ENCODE measurements at regions not wholly inside any gene's neighbourhood (a gene's known extent, or its start where the extent isn't known, plus 50 kb on each side); places are given as distances from the start of the nearest gene placed in this dataset.

DNA sequence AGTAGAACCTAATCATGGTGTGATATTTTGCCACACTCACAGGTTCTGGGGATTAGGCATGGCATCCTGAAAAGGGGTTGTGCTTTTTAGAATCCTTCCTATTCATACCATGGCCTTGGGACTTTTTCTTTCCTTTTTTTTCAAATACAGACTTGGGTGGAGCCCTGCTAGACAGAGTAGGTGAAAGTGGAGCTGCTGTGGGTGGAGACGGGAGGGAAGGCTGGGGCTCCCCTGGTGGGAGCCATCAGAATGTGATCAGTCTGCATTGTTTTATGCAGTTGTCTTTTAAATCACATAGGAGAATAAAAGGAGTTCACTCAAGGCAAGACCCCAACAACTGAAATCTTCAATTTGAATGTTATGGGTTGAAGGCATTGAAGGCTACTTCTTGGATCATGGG lies 130.2 kb downstream of the VAPA start:
- intact Hi-C loops (cut with micrococcal nuclease; ENCODE audit: unreplicated experiment) (no loop called here), in situ Hi-C loops (cut with HindIII; ENCODE audit: low pct_unique_long_range_greater_than_20kb, low sequenced_read_pairs) (no loop called here)
- TF ChIP-seq POLR2AphosphoS5 (IDR thresholded peaks at IDR 0.05; ENCODE audit: low read depth, low read length): no peak
- TF ChIP-seq, protein P1, sequence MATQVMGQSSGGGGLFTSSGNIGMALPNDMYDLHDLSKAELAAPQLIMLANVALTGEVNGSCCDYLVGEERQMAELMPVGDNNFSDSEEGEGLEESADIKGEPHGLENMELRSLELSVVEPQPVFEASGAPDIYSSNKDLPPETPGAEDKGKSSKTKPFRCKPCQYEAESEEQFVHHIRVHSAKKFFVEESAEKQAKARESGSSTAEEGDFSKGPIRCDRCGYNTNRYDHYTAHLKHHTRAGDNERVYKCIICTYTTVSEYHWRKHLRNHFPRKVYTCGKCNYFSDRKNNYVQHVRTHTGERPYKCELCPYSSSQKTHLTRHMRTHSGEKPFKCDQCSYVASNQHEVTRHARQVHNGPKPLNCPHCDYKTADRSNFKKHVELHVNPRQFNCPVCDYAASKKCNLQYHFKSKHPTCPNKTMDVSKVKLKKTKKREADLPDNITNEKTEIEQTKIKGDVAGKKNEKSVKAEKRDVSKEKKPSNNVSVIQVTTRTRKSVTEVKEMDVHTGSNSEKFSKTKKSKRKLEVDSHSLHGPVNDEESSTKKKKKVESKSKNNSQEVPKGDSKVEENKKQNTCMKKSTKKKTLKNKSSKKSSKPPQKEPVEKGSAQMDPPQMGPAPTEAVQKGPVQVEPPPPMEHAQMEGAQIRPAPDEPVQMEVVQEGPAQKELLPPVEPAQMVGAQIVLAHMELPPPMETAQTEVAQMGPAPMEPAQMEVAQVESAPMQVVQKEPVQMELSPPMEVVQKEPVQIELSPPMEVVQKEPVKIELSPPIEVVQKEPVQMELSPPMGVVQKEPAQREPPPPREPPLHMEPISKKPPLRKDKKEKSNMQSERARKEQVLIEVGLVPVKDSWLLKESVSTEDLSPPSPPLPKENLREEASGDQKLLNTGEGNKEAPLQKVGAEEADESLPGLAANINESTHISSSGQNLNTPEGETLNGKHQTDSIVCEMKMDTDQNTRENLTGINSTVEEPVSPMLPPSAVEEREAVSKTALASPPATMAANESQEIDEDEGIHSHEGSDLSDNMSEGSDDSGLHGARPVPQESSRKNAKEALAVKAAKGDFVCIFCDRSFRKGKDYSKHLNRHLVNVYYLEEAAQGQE (IDR thresholded peaks at IDR 0.05; ENCODE audit: insufficient read depth in 1 of 2, low read depth in 2 of 2, low read length in 1 of 2): no peak
- no peak for TF ChIP-seq SIN3A (IDR thresholded peaks at IDR 0.05; ENCODE audit: borderline replicate concordance, insufficient read depth, low read depth, low read length)
- TF ChIP-seq, protein P2, sequence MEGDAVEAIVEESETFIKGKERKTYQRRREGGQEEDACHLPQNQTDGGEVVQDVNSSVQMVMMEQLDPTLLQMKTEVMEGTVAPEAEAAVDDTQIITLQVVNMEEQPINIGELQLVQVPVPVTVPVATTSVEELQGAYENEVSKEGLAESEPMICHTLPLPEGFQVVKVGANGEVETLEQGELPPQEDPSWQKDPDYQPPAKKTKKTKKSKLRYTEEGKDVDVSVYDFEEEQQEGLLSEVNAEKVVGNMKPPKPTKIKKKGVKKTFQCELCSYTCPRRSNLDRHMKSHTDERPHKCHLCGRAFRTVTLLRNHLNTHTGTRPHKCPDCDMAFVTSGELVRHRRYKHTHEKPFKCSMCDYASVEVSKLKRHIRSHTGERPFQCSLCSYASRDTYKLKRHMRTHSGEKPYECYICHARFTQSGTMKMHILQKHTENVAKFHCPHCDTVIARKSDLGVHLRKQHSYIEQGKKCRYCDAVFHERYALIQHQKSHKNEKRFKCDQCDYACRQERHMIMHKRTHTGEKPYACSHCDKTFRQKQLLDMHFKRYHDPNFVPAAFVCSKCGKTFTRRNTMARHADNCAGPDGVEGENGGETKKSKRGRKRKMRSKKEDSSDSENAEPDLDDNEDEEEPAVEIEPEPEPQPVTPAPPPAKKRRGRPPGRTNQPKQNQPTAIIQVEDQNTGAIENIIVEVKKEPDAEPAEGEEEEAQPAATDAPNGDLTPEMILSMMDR (IDR thresholded peaks at IDR 0.05): no peak
- TF ChIP-seq TCF7L2 (IDR thresholded peaks at IDR 0.05; ENCODE audit: low read depth, low read length): no peak
- Histone ChIP-seq H3K27me3 (ENCODE audit: control insufficient read depth, insufficient read depth, low read length) (0 out of 2 replicates have a peak, but pooled peaks cover 3% of the 10 kb centered on the region), H3K9me3 (ENCODE audit: control insufficient read depth, insufficient read depth, low read depth, low read length) (no peaks in the 10 kb centered on the region), H3K4me1 (ENCODE audit: control insufficient read depth, insufficient read depth, low read length) (no peaks in the 10 kb centered on the region), H3K27ac (ENCODE audit: low read length) (no peak overlapping the region), H3K36me3 (ENCODE audit: control insufficient read depth, insufficient read depth, low read length) (no peaks in the 10 kb centered on the region), H3K4me3 (ENCODE audit: low read depth in 2 of 2, low read length in 2 of 2) (no peak overlapping the region)
- ChIA-PET CTCF (no interaction called here), POLR2A (interaction anchor here (0.7 kb wide), 1 partner anchor 46 kb away, joined by 7 read pairs; no protein-coding TSS in a partner anchor)
- no TSS peak for BruUV-seq (replicated peaks)
- DNase-seq (ENCODE audit: low read depth, low spot score): no peak
- ATAC-seq: no peak

DNA sequence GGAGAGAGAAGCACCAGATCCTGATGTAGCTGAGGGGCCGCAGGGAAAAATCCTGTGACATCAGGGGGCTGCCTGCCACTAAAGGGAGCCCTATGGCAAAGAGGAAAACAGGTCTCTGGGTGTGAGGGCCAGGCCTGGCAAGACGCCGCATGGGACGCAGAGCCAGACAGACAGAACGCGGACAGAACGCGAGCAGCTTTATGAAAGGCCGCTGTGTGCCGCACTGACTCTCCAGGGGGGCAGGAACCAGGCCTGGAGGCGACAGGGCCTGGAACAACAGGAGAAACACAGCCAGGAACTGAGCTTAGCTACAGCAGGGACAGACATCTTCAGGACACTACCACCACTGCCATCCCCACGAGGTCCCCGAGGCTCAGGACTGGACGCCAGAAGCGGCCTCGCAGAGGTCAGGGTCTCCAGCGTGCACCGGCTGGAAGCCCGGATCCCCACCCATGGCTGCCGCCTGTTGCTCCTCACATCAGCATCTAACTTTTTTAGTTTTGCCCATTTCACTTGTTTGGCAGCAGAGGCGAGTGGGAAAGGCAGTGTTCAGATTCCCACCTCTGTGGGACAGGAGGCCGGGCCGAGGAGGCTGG lies 131.6 kb downstream of the VAPA start:
- no TSS peak for BruUV-seq (replicated peaks)
- in situ Hi-C loops (cut with HindIII; ENCODE audit: low pct_unique_long_range_greater_than_20kb, low sequenced_read_pairs) (no loop called here), intact Hi-C loops (cut with micrococcal nuclease; ENCODE audit: unreplicated experiment) (no loop called here)
- TF ChIP-seq, protein P2 (IDR thresholded peaks at IDR 0.05): no peak
- TF ChIP-seq, protein P1 (IDR thresholded peaks at IDR 0.05; ENCODE audit: insufficient read depth in 1 of 2, low read depth in 2 of 2, low read length in 1 of 2): no peak
- TF ChIP-seq TCF7L2 (IDR thresholded peaks at IDR 0.05; ENCODE audit: low read depth, low read length) (no peak), SIN3A (IDR thresholded peaks at IDR 0.05; ENCODE audit: borderline replicate concordance, insufficient read depth, low read depth, low read length) (no peak), POLR2AphosphoS5 (IDR thresholded peaks at IDR 0.05; ENCODE audit: low read depth, low read length) (no peak)
- no peak for DNase-seq (ENCODE audit: low read depth, low spot score)
- no peaks in the 10 kb centered on the region for H3K4me1 ChIP-seq (ENCODE audit: control insufficient read depth, insufficient read depth, low read length)
- POLR2A ChIA-PET: interaction anchor here (0.7 kb wide), 1 partner anchor 341 kb away, joined by 3 read pairs; no protein-coding TSS in a partner anchor
- no peaks in the 10 kb centered on the region for H3K36me3 ChIP-seq (ENCODE audit: control insufficient read depth, insufficient read depth, low read length)
- 0 out of 2 replicates have a peak, but pooled peaks cover 3% of the 10 kb centered on the region for H3K27me3 ChIP-seq (ENCODE audit: control insufficient read depth, insufficient read depth, low read length)
- no peak; the same call in 1 of the 2 replicates for ATAC-seq
- no peaks in the 10 kb centered on the region for H3K9me3 ChIP-seq (ENCODE audit: control insufficient read depth, insufficient read depth, low read depth, low read length)
- CTCF ChIA-PET: no interaction called here
- no peak overlapping the region for H3K27ac ChIP-seq (ENCODE audit: low read length)
- no peak overlapping the region for H3K4me3 ChIP-seq (ENCODE audit: low read depth in 2 of 2, low read length in 2 of 2)

All from Panc1 (cell line).